ENCODE measurements at regions not wholly inside any gene's neighbourhood (a gene's known extent, or its start where the extent isn't known, plus 50 kb on each side); places are given as distances from the start of the nearest gene placed in this dataset.
"Not testable (repeated sequence)": the region's sequence is repeated elsewhere in the genome, so short reads cannot be mapped to it uniquely, and the experiment has no call there.

GRCh38 chr15:69684823-69685222 lies 232.2 kb downstream of the RPLP1 start:
- not testable (repeated sequence) for TF ChIP-seq CTCF (IDR thresholded peaks at IDR 0.05); USF2 (CRISPR knock-in tag; IDR thresholded peaks at IDR 0.05); ZNF138 (CRISPR knock-in tag; conservative IDR thresholded peaks at IDR 0.05)

Measured in WTC11 (cell line).